Natural killer cell treated with Interleukin-12 subunit alpha and Interleukin-12 subunit beta and Interleukin-15 and Interleukin-18, amount 100 ng/mL, for 72 hours (primary cell): ENCODE measurements at regions not wholly inside any gene's neighbourhood (a gene's known extent, or its start where the extent isn't known, plus 50 kb on each side); places are given as distances from the start of the nearest gene placed in this dataset.
"Not testable (repeated sequence)": the region's sequence is repeated elsewhere in the genome, so short reads cannot be mapped to it uniquely, and the experiment has no call there.

Source experiments
- ATAC-seq, 2 donors: fragments of 150-1000 bp; cut with Tn5 transposase in 1 of 2; sonication (Bioruptor Pico), chemical (Tn5 transposase) in 1 of 2; 2 replicates each; pipeline ENCODE4 v1.10.0; 2021
- DNase-seq: peaks from one replicate; pipeline ENCODE4 v3.0.0; 2022; ENCODE audit warnings: low spot score
- H3K27ac Mint-ChIP-seq, 2 donors: 1 replicate in 1 of 2; 2 replicates in 1 of 2; pipeline ENCODE4 v1.8.0; 2022; ENCODE audit warnings: mixed read lengths in 2 of 2, mild to moderate bottlenecking in 1 of 2, moderate library complexity in 1 of 2
- H3K27me3 Mint-ChIP-seq, 2 donors: 1 replicate in 1 of 2; 2 replicates in 1 of 2; pipeline ENCODE4 v1.8.0; 2022; ENCODE audit warnings: mixed read lengths in 2 of 2
- H3K36me3 Mint-ChIP-seq: one replicate; pipeline ENCODE4 v1.8.0; 2022; ENCODE audit warnings: mixed read lengths
- H3K4me1 Mint-ChIP-seq, 2 donors: 1 replicate in 1 of 2; 2 replicates in 1 of 2; pipeline ENCODE4 v1.8.0; 2022; ENCODE audit warnings: low read depth in 2 of 2, mixed read lengths in 2 of 2, mild to moderate bottlenecking in 1 of 2
- H3K4me3 Mint-ChIP-seq: one replicate; pipeline ENCODE4 v1.8.0; 2022; ENCODE audit warnings: mixed read lengths
- H3K9me3 Mint-ChIP-seq: 2 replicates; pipeline ENCODE4 v1.8.0; 2022; ENCODE audit warnings: mixed read lengths

- H3K27me3 Mint-ChIP-seq, H3K36me3 Mint-ChIP-seq, ATAC-seq, H3K27ac Mint-ChIP-seq, H3K4me3 Mint-ChIP-seq, DNase-seq, H3K9me3 Mint-ChIP-seq: not testable (repeated sequence)
- peaks cover 4 to 17% of the 10 kb centered on the region in 2 donors for H3K4me1 Mint-ChIP-seq
These were observed 273.5 kb upstream of the PLGLB1 start for GRCh38 chr2:87295135-87295534.

- not testable (repeated sequence) for H3K36me3 Mint-ChIP-seq, H3K9me3 Mint-ChIP-seq, H3K4me1 Mint-ChIP-seq, ATAC-seq, H3K4me3 Mint-ChIP-seq, DNase-seq, H3K27ac Mint-ChIP-seq
- peaks cover 6 to 13% of the 10 kb centered on the region in 2 donors for H3K27me3 Mint-ChIP-seq
These were observed 279.7 kb upstream of the PLGLB1 start for GRCh38 chr2:87301349-87301748.

- H3K27ac Mint-ChIP-seq, H3K4me3 Mint-ChIP-seq, H3K36me3 Mint-ChIP-seq, DNase-seq, H3K9me3 Mint-ChIP-seq, H3K4me1 Mint-ChIP-seq, ATAC-seq: not testable (repeated sequence)
- H3K27me3 Mint-ChIP-seq: peaks cover 6 to 13% of the 10 kb centered on the region in 2 donors
These were observed 280.2 kb upstream of the PLGLB1 start for GRCh38 chr2:87301871-87302270.

GRCh38 chr2:87308621-87309020 is 287.0 kb upstream of the PLGLB1 start:
- DNase-seq, ATAC-seq, H3K4me1 Mint-ChIP-seq, H3K36me3 Mint-ChIP-seq, H3K9me3 Mint-ChIP-seq, H3K27me3 Mint-ChIP-seq, H3K4me3 Mint-ChIP-seq, H3K27ac Mint-ChIP-seq: not testable (repeated sequence)

- H3K27ac Mint-ChIP-seq, ATAC-seq, H3K4me1 Mint-ChIP-seq, H3K36me3 Mint-ChIP-seq, H3K27me3 Mint-ChIP-seq, H3K4me3 Mint-ChIP-seq, H3K9me3 Mint-ChIP-seq, DNase-seq: not testable (repeated sequence)
These were observed 288.1 kb upstream of the PLGLB1 start for GRCh38 chr2:87309785-87310184.

DNA sequence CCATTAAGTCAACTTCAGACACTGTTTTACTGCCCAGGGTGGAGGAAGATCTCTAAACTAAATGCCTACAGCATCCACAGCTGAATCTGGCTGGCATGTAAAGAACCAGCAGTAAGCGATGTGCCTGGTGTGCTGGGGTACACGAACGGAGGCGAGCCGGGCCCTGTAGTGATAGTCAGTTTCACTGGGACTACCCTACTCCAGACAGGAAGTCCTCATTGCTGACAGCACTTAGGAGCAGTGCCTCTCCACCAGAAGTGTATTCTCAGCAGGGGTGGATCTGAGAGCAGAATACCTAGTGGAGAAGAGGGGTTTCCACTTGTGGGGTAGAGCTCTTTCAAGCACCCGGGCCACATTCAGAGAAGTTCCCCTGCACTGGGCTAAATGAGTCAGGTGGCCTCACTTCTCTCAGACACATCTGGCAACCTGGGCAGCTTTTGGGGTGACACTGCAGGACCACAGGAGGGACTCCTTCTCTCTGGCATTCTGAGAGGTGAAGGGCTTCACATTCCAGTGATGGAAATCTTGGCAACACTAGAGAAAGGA is 290.3 kb upstream of the PLGLB1 start:
- H3K27me3 Mint-ChIP-seq, DNase-seq, H3K4me1 Mint-ChIP-seq, H3K36me3 Mint-ChIP-seq, H3K4me3 Mint-ChIP-seq, H3K27ac Mint-ChIP-seq, H3K9me3 Mint-ChIP-seq, ATAC-seq: not testable (repeated sequence)

- not testable (repeated sequence) for DNase-seq, H3K27me3 Mint-ChIP-seq, H3K4me3 Mint-ChIP-seq, H3K27ac Mint-ChIP-seq, H3K9me3 Mint-ChIP-seq, H3K4me1 Mint-ChIP-seq, H3K36me3 Mint-ChIP-seq
- ATAC-seq: peak in 1 of 2 donors; percentile 48
These were observed 293.0 kb upstream of the PLGLB1 start for GRCh38 chr2:87314622-87315021.

GRCh38 chr2:87315183-87315902 is 293.7 kb upstream of the PLGLB1 start:
- DNase-seq, H3K27ac Mint-ChIP-seq, H3K9me3 Mint-ChIP-seq, H3K36me3 Mint-ChIP-seq, H3K27me3 Mint-ChIP-seq, H3K4me1 Mint-ChIP-seq: not testable (repeated sequence)
- ATAC-seq: peak; percentile 83 to 91
- peak overlapping the region; percentile 10 for H3K4me3 Mint-ChIP-seq

DNA sequence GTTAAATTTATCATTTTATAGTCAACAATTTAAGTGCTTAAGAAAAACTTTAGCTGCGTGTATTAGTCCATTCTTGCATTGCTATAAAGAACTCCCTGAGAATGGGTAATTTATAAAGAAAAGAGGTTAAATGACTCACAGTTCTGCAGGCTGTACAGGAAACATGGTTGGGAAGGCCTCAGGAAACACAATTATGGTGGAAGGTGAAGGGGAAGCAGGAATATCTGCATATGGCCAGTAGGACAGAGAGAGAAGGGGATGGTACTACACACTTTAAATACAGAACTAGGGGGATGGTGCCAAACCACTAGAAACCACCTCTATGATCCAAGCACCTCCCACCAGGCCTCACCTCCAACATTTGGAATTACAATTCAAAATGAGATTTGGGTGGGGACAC is 295.5 kb upstream of the PLGLB1 start:
- ATAC-seq, H3K4me3 Mint-ChIP-seq, H3K27me3 Mint-ChIP-seq, DNase-seq, H3K4me1 Mint-ChIP-seq, H3K27ac Mint-ChIP-seq, H3K9me3 Mint-ChIP-seq, H3K36me3 Mint-ChIP-seq: not testable (repeated sequence)

DNA sequence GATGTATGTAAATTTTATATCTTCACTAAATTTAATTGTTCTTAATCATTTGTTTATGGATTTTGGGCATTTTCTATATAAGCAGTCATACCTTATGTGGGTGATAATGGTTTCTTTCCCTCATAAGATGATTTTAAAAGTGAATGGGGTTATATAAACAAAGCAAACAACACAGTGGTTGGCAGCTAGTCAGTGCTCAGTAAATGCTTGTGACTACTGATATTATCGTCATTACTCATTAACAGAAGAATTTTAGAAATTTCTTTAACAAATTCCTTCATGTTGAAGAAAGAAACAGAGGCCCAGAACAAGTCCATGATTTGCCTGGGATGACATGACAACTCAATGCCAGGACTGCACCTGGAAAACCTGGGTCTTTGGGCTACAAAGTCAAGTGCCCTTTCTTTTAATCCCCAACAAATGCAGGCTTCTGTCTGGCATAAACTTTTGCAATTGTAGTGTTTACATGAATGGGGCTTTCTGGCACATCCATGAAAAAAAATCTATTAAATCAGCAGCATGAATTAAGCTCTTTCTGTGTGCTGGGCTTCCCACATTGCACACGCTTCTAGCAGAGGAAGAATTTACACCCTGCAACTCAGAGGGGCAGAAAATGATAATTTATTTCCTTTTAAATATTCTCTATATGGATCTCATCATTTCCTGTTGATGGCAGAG is 297.3 kb upstream of the PLGLB1 start:
- H3K27ac Mint-ChIP-seq, H3K36me3 Mint-ChIP-seq, H3K4me1 Mint-ChIP-seq, H3K27me3 Mint-ChIP-seq, DNase-seq, H3K9me3 Mint-ChIP-seq, ATAC-seq, H3K4me3 Mint-ChIP-seq: not testable (repeated sequence)

- H3K27me3 Mint-ChIP-seq, DNase-seq, H3K4me3 Mint-ChIP-seq, H3K4me1 Mint-ChIP-seq, H3K27ac Mint-ChIP-seq, H3K36me3 Mint-ChIP-seq, H3K9me3 Mint-ChIP-seq: not testable (repeated sequence)
- peak in 1 of 2 donors; percentile 22 for ATAC-seq
These were observed 298.1 kb upstream of the PLGLB1 start for GRCh38 chr2:87319705-87320104.

DNA sequence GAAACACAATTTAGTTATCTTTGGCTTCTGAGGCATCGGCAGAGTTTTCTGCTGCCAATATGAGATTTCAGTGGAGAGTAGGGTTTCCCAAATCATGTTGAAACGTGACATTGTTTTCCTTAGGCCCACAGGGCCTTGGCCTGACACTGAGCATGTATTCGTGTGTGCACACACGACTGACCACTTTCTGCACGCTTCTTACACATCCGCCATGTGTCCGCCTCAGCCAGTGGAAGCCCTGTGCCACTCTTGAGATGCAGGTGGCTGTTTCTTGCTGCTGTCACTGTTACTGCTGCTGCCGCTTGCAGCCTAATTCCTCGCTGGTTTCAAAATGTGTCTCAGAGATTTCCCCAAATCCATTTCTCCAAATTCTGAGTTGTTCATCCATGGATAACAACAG is 299.6 kb upstream of the PLGLB1 start:
- H3K4me1 Mint-ChIP-seq: peaks cover 8 to 11% of the 10 kb centered on the region in 2 donors
- H3K9me3 Mint-ChIP-seq, H3K27me3 Mint-ChIP-seq, H3K27ac Mint-ChIP-seq, DNase-seq, H3K36me3 Mint-ChIP-seq, ATAC-seq, H3K4me3 Mint-ChIP-seq: not testable (repeated sequence)

- Mint-ChIP-seq H3K4me1 (peaks cover 8 to 11% of the 10 kb centered on the region in 2 donors), H3K4me3 (peak overlapping the region; percentile 60), H3K27ac (peak overlapping the region; percentile 52 to 55)
- not testable (repeated sequence) for H3K36me3 Mint-ChIP-seq, H3K9me3 Mint-ChIP-seq, H3K27me3 Mint-ChIP-seq, DNase-seq
- ATAC-seq: peak; percentile 76 to 81
These were observed 302.8 kb upstream of the PLGLB1 start for GRCh38 chr2:87324335-87325041.
